ENCODE measurements at regions not wholly inside any gene's neighbourhood (a gene's known extent, or its start where the extent isn't known, plus 50 kb on each side); places are given as distances from the start of the nearest gene placed in this dataset.

DNA sequence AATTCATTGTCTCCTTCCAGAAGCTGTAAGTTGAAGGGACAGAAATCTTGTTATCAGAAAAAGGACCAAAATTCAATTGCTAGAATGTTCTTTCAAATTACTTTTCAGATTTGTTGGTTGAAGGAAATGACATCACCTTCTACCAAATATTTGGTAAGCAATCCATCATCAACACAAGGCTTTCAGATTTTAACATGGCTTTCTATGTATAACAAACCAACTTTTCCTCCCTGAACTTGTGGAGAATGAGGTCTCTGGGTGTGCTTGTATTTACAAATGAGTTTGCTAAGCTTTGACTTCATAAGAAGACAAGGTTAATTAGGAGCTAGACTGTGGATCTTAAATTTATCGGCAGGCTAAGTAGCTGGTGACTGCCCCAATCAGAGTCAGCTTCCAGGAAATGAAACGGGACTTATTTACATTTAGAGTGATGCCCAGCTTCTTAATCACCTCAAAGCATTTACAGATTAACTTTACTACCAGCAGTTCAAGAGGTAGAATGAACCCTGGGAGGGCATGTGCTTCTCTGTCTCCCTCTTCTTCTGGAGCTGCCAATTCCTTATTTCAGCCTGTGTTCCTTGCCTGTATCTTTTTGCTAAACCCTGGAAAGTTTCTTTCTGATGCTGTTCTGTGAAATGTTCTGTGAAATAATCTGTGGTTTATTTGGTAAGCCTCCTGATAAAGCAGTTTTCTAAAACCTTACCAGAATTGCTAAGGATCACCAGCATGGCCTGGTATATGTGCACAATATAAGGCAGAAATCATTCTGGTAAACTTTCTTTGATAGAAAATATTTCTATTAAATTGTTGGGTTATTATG, 248.8 kb upstream of the FZD8 start:
- TF ChIP-seq, protein P1, sequence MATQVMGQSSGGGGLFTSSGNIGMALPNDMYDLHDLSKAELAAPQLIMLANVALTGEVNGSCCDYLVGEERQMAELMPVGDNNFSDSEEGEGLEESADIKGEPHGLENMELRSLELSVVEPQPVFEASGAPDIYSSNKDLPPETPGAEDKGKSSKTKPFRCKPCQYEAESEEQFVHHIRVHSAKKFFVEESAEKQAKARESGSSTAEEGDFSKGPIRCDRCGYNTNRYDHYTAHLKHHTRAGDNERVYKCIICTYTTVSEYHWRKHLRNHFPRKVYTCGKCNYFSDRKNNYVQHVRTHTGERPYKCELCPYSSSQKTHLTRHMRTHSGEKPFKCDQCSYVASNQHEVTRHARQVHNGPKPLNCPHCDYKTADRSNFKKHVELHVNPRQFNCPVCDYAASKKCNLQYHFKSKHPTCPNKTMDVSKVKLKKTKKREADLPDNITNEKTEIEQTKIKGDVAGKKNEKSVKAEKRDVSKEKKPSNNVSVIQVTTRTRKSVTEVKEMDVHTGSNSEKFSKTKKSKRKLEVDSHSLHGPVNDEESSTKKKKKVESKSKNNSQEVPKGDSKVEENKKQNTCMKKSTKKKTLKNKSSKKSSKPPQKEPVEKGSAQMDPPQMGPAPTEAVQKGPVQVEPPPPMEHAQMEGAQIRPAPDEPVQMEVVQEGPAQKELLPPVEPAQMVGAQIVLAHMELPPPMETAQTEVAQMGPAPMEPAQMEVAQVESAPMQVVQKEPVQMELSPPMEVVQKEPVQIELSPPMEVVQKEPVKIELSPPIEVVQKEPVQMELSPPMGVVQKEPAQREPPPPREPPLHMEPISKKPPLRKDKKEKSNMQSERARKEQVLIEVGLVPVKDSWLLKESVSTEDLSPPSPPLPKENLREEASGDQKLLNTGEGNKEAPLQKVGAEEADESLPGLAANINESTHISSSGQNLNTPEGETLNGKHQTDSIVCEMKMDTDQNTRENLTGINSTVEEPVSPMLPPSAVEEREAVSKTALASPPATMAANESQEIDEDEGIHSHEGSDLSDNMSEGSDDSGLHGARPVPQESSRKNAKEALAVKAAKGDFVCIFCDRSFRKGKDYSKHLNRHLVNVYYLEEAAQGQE (IDR thresholded peaks at IDR 0.05; ENCODE audit: low read depth) = no peak
- TF ChIP-seq ZBTB7A (IDR thresholded peaks at IDR 0.05; ENCODE audit: low read depth) (no peak), YY1 (IDR thresholded peaks at IDR 0.05; ENCODE audit: low read depth) (no peak), NFIC (IDR thresholded peaks at IDR 0.05) (no peak), EP300 (IDR thresholded peaks at IDR 0.05; ENCODE audit: borderline replicate concordance) (no peak), TAF1 (IDR thresholded peaks at IDR 0.05; ENCODE audit: low read depth) (no peak), FOXM1 (IDR thresholded peaks at IDR 0.05; ENCODE audit: borderline replicate concordance, low read depth) (no peak), CREB1 (IDR thresholded peaks at IDR 0.05; ENCODE audit: low read depth) (no peak)
